Retina (tissue), 1 donor: ENCODE measurements at regions not wholly inside any gene's neighbourhood (a gene's known extent, or its start where the extent isn't known, plus 50 kb on each side); places are given as distances from the start of the nearest gene placed in this dataset.
A peak's percentile ranks its signal among the peaks of the same experiment; 100 is the strongest.
"Not testable (repeated sequence)": the region's sequence is repeated elsewhere in the genome, so short reads cannot be mapped to it uniquely, and the experiment has no call there.

Experiments
- DNase-seq: peaks from one replicate; pipeline ENCODE4 v3.0.0-alpha.2; 2016

DNA sequence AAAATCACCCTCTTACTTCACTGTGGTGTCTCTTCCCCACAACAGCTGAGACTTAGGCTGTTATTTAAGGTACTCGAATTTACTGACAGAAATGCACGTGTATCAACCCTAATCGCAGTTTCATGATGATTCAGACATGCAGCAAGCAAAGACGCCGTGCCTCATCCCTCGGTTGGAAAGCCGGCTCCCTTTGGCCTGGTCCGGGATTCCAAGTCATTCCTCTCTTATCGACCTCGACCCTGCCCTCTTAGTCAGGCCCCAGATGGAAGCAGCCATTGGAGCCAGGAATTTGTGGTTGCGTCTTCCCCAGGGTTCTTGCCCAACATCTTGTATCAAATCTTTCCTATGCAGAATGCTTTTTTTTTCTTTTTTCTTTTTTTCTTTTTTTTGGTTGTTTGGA lies 229.5 kb downstream of the GATA3 start:
- DNase-seq = no peak

DNA sequence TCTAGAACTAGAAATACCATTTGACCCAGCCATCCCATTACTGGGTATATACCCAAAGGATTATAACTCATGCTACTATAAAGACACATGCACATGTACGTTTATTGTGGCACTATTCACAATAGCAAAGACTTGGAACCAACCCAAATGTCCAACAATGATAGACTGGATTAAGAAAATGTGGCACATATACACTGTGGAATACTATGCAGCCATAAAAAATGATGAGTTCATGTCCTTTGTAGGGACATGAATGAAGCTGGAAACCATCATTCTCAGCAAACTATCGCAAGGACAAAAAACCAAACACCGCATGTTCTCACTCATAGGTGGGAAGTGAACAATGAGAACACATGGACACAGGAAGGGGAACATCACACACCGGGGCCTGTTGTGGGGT lies 231.5 kb downstream of the GATA3 start:
- DNase-seq = not testable (repeated sequence)

DNA sequence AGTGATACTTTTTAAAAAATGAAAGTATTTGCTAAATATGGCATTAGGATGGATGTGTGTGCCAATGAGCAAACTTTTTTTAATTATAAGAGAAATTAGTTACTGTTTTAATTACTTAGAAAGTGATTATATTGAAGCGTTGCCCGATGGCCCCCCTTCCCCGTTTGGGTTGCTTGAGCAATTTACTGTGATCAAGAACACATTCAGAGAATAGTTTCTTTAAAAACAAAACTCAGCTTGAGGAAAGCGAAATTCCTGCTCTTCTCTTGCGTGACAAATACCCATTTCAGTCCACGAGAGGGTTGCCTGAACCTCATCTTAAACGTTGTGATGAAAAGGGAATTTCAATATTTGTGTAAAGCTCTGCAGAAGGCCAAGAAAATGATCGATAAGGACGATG lies 234.1 kb downstream of the GATA3 start:
- no peak for DNase-seq

DNA sequence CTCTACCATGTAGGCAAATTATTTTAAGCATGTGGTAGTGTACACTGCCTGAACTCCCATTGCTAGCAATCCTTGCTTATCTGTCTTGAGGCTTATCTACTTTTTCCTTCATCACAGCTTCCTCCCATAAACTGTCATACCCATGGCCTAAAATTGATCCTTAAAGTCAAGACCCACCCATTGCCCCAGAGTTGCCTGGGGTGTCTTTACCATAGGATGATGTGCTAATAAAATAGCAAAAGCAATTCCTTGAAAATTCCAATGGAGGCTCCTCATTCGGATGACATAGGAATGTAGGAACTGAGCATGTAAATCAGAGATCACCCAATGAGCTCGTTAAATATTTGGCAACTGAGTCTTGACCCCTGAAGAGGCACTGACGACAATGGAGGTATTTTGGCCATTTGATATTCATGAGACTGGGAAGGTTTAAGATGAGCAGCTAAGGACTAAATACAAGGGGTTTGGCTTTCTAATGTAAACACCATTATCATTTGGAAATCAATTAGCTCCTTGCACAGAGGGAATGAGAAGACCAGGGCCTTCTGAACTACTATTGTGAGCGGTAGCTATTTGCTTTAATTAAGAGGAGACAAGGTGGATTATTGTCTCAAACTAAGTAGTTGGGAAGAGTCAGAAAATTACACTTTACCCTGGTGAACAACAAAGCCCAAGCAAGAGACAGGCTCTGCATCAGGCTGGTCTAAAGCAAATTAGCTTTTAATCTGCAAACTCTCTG lies 234.9 kb downstream of the GATA3 start:
- DNase-seq = no peak

DNA sequence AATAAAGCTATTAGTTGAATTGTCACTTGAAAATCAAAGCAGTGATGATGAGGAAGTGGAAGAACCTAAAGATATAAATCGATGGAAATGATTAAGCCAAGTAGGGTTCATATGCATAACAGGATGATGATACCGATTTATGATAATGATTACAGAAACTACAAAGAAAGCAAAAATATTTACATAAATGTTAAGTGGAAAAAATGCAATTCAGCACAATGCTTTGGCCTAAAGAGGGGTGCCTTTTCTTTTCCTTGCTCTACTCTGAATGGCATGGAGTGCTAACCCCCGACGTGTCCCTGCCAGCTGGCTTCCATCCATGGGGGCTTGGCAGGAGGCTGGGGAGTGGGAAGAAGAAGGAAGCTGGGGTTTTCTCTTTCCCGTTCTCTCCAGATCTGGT lies 240.3 kb downstream of the GATA3 start:
- no peak for DNase-seq

DNA sequence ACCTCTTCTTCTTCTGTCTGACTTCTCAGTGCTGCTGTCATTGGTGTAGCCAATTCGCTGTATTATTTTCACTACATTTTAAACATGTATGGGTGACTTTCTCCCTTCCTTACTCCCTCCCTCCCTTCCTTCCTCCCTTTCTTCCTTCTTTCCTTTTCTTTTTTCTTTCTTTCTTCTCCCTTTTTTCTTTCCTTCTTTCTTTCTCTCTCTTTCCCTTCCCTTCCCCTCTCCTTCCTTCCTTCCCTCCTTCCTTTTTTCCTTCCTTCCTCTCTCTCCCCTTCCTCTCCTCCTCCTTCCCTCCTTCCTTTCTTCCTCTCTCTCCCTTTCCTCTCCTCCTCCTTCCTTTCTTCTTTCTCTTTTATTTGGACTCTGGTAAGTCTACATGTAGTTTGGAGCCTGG lies 240.8 kb downstream of the GATA3 start:
- DNase-seq = no peak

DNA sequence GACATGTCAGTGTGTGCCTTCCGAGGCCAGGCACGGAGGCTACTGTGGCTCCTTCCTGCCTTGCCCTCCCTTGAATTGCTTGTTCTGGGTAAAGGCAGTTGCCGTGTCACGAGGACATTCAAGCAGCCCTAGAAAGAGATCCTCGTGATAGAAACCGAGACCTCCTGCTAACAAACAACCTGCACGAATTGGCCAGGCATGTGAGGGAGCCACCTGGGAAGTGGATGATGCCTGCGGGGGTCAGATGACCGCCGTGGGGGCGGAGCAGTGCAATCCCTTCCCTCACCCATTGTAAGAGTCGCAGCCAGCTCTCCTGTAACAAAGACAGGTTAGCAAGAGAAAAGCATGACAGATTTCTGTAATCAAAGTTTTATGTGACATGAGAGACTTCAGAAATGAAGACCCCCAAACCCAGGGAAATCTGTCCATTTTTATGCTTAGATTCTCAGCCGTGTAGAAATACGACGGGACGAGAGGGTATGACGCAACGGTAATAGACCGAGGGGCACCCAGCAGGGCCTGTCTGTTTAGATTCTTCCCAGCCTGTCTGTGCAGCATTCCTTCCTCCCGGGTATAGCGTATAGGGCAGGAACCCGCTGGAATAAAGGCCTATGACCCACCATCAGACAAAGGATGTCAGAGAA lies 241.7 kb downstream of the GATA3 start:
- peak; percentile 37 for DNase-seq

DNA sequence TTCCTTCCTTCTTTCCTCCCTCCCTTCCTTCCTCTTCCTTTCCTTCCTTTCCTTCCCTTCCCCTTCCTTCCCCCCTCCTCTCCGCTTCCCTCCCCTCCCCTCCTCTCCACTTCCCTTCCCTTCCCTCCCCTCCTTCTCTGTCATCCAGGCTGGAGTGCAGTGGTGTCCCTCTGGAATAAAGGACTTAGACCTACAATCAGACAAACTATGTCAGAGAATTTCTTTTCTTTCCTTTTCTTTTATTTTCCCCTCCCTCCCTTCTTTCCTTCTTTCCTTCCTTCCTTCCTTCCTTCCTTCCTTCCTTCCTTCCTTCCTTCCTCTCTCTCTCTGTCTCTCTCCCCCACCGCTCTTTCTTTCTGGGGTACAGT lies 242.2 kb downstream of the GATA3 start:
- DNase-seq = no peak

DNA sequence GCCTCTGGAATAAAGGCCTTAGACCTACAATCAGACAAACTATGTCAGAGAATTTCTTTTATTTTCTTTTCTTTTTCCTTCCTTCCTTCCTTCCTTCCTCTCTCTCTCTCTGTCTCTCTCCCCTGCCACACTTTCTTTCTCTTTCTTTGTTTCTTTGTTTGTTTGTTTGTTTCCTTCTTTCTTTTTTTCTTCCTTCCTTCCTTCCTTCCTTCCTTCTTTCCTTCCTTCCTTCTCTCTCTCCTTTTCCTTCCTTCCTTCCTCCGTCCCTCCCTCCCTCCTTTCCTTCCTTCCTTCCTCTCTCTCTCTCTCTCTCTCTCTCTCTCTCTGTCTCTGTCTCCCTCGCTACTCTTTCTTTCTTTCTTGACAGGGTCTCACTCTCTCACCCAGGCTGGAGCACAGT lies 242.6 kb downstream of the GATA3 start:
- DNase-seq = no peak

DNA sequence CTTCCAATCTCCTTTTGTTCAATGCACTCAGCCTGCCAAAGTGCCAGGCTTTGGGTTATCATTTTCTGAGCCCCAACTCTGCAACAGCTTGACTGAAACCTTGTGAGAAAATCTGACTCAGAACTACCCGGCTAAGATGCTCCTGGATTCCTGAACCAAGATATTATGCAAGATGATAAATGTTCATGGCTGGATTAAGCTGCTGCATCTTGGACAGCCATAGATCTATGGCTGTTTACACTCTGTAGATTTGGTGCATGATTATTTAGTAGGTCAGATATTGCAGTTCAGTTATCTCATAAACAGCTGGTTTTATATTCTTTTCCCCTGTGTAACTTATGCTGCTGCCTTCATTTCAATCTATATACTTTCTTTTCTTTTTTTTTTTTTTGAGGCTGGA lies 243.5 kb downstream of the GATA3 start:
- DNase-seq = no peak

DNA sequence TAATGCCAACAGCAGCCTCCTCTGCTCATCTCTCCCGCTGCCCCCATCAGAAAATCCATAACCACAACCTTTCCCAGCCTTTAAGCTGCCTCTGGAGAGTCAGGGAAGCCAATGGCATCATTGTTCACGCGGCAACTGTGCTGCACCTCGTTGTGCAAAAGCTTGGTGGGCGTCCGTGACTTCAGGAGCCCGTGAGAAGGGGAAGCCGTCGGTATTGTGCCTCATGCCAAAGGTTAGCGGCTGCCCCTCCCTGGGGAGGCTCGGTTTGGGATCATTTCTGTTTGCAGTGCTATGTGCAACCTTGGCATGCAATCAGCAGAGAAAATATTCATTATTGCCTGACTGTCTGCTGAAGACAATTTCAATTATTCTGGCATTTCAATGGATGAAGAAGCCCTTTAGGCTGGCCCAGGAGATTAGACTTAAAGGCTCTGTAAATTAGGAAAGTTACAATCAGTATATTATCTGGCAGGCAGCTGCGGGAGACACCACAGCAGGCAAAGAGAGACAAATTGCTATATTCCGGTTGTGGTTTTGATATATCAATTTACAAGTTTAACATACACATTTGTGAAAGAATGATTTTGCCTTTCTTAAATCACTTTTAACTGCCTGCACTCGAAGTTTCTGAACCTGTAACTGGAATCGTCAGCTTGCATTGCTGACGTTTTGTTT lies 244.5 kb downstream of the GATA3 start:
- DNase-seq = peak; percentile 43

DNA sequence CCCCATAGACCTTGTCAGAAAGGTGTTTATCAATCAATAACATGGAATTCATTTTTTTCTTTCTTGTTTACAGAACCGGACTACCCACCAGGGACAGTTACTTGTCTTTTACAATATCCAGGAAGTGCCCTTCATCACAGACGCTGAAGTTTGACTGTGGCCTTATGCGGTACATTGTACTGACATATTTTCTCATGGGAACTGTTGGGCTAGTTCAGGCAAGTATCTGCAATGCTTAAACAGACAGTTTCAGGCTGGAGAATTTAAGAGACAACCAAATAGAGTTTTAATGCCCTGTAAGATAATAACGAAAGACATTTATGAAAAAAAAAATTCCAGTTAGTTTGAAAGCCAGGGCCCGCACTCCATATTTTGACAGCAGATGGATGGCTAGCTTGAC lies 246.4 kb downstream of the GATA3 start:
- DNase-seq = no peak

DNA sequence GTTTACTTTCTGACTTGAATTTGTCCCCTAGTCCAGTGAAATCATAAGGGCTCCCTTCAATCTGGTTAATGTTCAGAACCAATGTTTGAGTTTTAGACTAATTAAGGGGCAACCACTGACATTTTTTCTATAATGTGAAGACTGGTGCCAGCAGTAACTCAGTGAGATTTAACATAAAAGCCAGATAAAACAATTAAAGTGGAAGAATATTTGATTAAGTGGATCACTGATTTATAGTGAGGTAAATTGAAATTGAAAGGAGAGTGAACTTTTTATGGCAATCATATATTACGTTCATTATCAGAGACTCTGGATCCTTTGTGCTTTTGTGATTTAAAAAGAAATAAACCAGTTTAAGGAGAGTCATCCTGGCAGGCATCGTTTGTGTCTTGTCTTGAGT lies 246.8 kb downstream of the GATA3 start:
- DNase-seq = no peak

DNA sequence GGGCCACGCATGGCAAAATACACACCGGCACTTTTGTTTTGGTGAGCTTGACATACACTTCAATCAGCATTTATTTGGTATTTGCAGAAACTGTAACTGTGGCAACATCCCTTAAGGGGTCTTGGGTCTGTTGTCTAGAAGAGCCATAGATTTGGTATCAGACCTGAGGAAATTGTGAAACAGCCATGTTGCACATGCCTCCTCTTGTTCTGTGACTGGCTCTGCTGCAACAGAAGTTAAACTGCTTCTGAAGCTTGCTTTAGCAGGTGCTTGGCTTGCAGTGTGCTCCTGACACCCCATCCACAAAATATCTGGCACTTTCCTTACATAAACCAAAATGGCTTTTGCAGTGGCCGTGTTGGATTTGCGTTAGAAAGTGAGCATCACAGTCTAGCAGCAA lies 247.3 kb downstream of the GATA3 start:
- no peak for DNase-seq

DNA sequence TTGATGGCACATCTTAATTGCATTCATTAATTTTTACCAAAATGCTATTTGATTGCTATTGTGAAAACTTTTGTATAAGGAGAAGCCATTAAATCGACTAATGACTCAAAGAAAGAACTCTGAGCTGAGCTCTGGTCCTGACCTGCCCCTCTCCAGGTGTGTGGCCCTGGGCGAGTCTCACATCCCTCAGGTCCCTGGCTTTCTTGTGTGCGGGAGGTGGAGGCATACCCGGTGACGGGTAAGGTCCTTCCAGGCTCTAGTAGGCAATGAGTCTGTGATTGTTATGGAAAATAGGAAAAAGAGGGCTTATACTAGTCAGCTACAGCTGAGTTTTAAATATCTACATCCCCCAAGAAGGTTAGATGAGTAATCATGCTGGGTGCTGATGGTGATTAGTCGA lies 248.1 kb downstream of the GATA3 start:
- DNase-seq = no peak

DNA sequence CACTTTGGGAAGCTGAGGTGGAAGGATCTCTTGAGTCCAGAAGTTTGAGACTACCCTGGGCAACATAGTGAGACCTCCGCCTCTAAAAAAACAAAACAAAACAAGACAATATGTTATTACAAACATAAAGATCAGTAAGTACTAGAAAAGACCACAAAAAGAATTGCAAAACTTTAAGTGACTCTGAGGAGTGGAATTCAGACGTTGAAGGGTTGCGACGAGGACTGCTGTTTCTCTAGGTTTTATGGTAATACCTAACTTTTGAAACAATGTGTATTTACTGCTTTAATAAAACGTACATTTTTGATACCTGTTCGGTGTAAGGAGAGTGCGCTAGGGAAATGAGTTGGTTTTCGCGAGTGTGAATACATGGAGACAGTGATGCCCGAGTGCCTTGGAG lies 250.4 kb downstream of the GATA3 start:
- no peak for DNase-seq

DNA sequence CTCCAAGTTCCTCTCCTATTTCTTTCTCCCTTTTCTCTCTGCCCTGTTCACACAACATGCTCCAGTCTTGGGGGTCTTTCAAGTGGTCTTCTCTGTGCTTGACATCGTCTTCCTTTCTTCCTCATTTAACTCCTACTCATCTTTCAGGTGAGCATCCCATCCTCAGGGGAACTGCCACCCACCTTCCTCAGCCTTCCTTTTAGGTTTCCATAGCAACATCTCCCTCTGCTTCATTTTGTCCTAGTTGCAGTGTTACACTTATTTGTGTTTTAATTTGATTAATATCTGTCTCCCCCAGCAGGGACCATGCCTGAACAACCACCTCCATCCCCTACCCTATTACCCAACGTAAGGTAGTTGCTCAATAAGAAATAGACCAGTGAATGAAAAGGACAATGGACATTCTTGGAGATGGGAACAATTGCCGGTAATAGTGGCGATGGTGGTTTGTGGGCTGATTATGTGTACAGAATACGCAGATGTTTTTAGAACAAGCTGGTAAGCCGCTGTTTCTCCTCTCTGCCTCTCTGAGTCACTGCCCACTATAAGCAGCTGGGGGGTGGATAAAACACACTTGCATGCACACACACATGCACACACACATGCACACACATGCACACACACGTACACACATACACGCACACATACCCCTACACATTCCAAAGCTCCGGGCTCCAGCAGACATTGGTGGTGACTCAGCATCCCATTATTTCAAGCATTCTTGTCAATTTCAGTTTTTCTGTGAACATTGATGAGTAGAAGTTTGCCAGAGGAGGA lies 251.6 kb downstream of the GATA3 start:
- no peak for DNase-seq

DNA sequence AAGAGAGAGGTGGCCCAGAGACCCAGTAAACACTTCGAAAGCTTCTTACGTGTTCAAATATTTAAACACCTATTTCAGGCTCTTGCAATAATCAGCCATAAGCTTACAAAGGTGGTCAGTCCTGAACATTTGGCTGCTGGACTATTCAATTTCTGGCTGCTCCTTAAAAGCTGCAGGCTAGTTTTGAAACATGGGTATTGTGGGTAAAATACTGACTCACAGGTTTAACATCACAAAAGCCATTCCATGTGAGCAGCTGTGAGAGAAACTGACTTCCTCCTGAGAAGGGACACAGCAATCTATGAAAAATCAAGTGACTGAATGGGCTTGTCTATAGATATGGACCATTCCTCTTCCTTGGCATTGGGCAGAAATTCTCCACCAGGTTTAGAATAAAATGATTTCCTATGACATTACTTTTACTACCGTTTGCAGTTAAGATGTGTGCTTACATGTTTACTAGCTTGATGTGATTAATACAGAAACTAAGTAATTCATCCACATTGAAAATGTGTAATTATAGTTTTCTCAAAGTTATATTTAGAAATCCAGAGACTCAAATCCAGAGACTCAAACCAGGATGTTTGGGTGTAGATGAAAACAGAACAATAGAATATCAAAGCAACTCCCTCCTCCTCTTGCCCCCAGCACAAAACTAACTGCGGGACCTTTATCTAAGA lies 252.3 kb downstream of the GATA3 start:
- DNase-seq = no peak

DNA sequence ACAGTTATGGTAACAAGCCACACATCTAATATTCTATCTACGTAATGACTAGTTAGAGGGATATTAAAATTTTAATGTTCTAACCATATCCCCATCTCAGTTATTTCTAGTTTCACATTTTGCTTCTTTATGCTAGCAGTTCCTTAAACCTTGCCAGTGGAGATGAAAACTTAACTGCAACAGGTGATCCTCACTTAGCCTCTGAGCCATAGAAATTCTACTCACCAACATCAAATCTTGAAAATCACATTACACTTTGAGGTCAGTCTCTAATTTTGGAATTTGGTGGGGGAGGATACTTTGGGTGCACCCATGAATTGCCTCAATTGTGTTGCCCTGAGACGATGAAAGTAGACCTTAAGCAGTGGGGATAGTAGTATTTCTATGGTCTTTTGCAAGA lies 256.4 kb downstream of the GATA3 start:
- no peak for DNase-seq

DNA sequence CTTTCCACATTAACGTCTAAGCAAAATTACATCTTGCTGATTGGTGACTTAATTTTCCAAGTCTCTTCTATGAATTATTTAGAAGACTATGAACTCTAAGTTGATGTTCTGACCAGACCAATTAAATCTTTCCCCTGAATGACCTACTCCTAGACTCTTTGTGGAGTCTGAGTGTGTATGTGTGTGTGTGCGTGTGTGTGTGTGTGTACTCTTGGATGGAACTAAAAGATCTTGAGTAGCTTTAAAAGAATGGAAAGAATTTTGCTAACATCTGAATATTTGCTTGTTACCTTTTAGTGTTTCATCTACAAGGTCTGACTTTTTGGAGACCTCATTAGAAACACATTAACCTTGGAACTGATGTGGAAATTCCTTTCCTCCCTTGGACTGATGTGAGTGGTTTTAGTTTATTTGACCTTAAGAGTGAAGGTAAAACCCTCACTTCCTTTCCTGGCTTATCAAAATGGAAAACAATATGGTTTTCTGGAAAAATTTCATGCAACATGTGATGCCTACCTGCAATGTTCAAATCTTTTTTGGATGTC lies 257.1 kb downstream of the GATA3 start:
- DNase-seq = no peak

DNA sequence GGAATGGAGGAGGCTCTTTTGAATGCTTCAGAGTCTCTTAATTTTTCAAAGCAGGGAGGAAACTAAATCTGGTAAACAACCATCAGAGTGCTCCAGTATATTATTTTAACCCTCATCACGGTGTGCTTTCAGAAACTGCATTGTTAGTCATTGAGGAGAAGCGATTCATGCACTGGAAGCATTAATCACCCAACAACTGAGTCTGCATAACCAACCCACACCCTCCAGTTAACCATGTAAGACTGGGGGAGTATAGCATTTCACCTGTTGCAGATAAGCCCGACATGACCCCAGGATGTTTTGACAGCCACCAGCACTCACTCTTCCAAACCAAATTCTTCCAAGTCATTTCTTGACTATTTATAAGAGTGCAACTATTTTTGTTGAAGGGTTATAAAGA lies 257.6 kb downstream of the GATA3 start:
- no peak for DNase-seq

DNA sequence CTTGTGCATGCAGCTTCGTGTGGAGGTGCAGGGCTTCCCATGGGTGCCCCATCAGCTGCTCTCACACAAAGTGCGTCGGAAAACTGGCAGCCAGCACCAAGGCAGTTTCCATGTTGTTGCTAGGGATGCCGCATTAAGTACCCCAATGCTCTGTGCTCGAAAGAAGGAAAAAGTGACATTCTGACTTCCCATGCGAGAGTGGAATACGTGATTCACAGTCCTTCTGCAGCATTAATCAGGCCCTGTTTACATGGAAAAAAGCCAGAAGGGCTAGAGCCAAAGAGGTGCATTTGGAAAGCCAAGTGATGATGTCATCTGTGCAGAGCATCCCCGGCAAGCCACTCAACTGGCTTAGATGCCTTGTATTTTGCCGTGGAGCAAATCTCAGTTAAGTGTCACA lies 258.3 kb downstream of the GATA3 start:
- DNase-seq = no peak

DNA sequence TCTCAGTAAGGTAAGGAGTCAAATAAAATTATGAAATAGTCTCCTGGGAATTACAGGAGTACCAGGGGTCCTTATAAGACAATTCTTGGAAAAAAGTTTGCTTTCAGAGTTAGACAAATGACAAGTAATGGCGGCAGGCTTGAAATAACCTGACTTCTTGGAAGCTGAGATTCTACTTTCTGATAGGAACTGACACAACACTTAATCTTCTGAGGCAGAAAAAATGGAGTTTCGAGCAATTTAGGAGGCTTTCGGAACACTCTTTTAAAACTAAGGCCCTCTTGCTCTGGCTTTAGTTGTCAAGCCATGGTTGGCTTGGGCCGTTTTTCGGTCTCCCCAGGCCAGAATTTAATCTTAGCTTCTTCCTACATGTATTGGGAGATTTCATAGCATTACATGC lies 260.0 kb downstream of the GATA3 start:
- DNase-seq = no peak
